Neural cell (in vitro differentiated cells): ENCODE measurements at regions not wholly inside any gene's neighbourhood (a gene's known extent, or its start where the extent isn't known, plus 50 kb on each side); places are given as distances from the start of the nearest gene placed in this dataset.

Experiments
- H2AFZ ChIP-seq: fragments of 200-600, 300-800 bp; sonication (generic), shearing (Covaris generic); 2 replicates; pipeline ENCODE4 v1.6.0; 2014; ENCODE audit warnings: low read depth, mild to moderate bottlenecking, antibody characterized with exemption, low read length, moderate library complexity
- H3F3A ChIP-seq: fragments of 200-600 bp; shearing (Covaris generic); 2 replicates; pipeline ENCODE4 v1.6.1; 2016; ENCODE audit warnings: mild to moderate bottlenecking, moderate library complexity, mixed read lengths, antibody characterized with exemption, low read length; ENCODE audit not compliant: insufficient read depth, poor library complexity, severe bottlenecking
- H3K27ac ChIP-seq: fragments of 200-600, 300-800 bp; sonication (generic), shearing (Covaris generic); 2 replicates; pipeline ENCODE4 v1.5.1; 2014; ENCODE audit warnings: mild to moderate bottlenecking, low read length, moderate library complexity
- H3K27me3 ChIP-seq: fragments of 300-800, 200-600 bp; sonication (generic), shearing (Covaris generic); 2 replicates; pipeline ENCODE4 v1.6.0; 2014; ENCODE audit warnings: mild to moderate bottlenecking, low read depth, low read length, moderate library complexity; ENCODE audit not compliant: insufficient read depth
- H3K36me3 ChIP-seq: fragments of 300-800, 200-600 bp; sonication (generic), shearing (Covaris generic); 2 replicates; pipeline ENCODE4 v1.5.1; 2014; ENCODE audit warnings: mild to moderate bottlenecking, antibody characterized with exemption, low read length, moderate library complexity; ENCODE audit not compliant: insufficient read depth
- H3K4me2 ChIP-seq: fragments of 300-800, 200-600 bp; sonication (generic), shearing (Covaris generic); 2 replicates; pipeline ENCODE4 v1.6.0; 2014; ENCODE audit warnings: mild to moderate bottlenecking, low read length
- H3K4me3 ChIP-seq: fragments of 300-800, 200-600 bp; sonication (generic), shearing (Covaris generic); 2 replicates; pipeline ENCODE4 v1.5.1; 2014; ENCODE audit warnings: mild to moderate bottlenecking, low read length, moderate library complexity
- H3K79me2 ChIP-seq: fragments of 200-600 bp; shearing (Covaris generic); replicated peaks from 2 replicates; pipeline ENCODE4 v1.6.0; 2014; ENCODE audit warnings: mild to moderate bottlenecking, low read length, moderate library complexity; ENCODE audit not compliant: insufficient read depth
- H3K9ac ChIP-seq: fragments of 300-800, 200-600 bp; sonication (generic), shearing (Covaris generic); 2 replicates; pipeline ENCODE4 v1.6.1; 2016; ENCODE audit warnings: mild to moderate bottlenecking, low read length, mixed read lengths
- H3K9me2 ChIP-seq: fragments of 200-600 bp; shearing (Covaris generic); 2 replicates; pipeline ENCODE4 v1.6.1; 2016; ENCODE audit warnings: mild to moderate bottlenecking, low read length, mixed read lengths; ENCODE audit not compliant: insufficient read depth
- H3K9me3 ChIP-seq: fragments of 200-600, 300-800 bp; sonication (generic), shearing (Covaris generic); 2 replicates; pipeline ENCODE4 v1.6.1; 2016; ENCODE audit warnings: mild to moderate bottlenecking, mixed run types, low read length, moderate library complexity, mixed read lengths
- H4K20me1 ChIP-seq: fragments of 200-600 bp; shearing (Covaris generic); 2 replicates; pipeline ENCODE4 v1.6.1; 2016; ENCODE audit warnings: mild to moderate bottlenecking, mixed run types; ENCODE audit not compliant: insufficient read depth
- CTCF ChIP-seq: fragments of 450-650 bp; IDR thresholded peaks from 2 replicates; pipeline ENCODE4 v1.5.1; 2014; ENCODE audit warnings: antibody characterized with exemption, mild to moderate bottlenecking, moderate library complexity; ENCODE audit not compliant: poor library complexity, severe bottlenecking
- EP300 ChIP-seq: fragments of 450-650 bp; conservative IDR thresholded peaks from 2 replicates; pipeline ENCODE4 v1.6.1; 2014; ENCODE audit warnings: antibody characterized with exemption, mild to moderate bottlenecking, moderate library complexity; ENCODE audit not compliant: poor library complexity, severe bottlenecking
- EZH2 ChIP-seq: fragments of 200-600, 300-800 bp; shearing (Covaris generic), sonication (generic); IDR thresholded peaks from 2 replicates; pipeline ENCODE4 v1.6.1; 2014; ENCODE audit warnings: antibody characterized with exemption, low read length, borderline replicate concordance, mild to moderate bottlenecking; ENCODE audit not compliant: insufficient read depth, poor library complexity, severe bottlenecking
- MXI1 ChIP-seq: fragments of 450-650 bp; conservative IDR thresholded peaks from 2 replicates; pipeline ENCODE4 v1.6.1; 2014; ENCODE audit warnings: antibody characterized with exemption, mild to moderate bottlenecking; ENCODE audit not compliant: poor library complexity, severe bottlenecking
- POLR2AphosphoS5 ChIP-seq: IDR thresholded peaks from 2 replicates; pipeline ENCODE4 v1.6.1; 2012
- RAD21 ChIP-seq: fragments of 450-650 bp; conservative IDR thresholded peaks from 2 replicates; pipeline ENCODE4 v1.6.1; 2014; ENCODE audit warnings: antibody characterized with exemption, mild to moderate bottlenecking, moderate library complexity
- SMC3 ChIP-seq: fragments of 450-650 bp; conservative IDR thresholded peaks from 2 replicates; pipeline ENCODE4 v1.6.1; 2014; ENCODE audit warnings: antibody characterized with exemption, mild to moderate bottlenecking, moderate library complexity; ENCODE audit not compliant: poor library complexity
- TAF1 ChIP-seq: IDR thresholded peaks from 2 replicates; pipeline ENCODE4 v1.6.1; 2012; ENCODE audit warnings: low read depth
- TF ChIP-seq, protein P1 (sequence below): IDR thresholded peaks from 2 replicates; pipeline ENCODE4 v1.6.1; 2012; ENCODE audit warnings: borderline replicate concordance

DNA sequence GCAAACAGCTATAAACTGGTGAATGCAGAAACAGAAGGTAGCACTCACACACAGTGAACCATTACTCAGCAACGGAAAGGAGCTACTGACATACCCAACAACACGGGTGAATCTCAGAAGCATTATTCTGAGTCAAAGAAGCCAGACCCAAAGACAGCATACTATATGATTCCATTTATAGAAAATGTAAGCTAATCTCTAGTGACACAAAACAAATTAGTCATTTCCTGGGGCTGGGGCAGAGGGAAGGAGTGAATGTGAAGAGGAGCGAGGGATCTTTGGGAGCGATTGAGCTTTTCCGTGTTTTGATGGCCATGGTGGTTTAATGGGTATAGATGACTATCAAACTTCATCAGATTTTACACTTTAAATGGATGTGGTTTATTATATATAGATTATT is 614.6 kb downstream of the DHX35 start:
- no peak overlapping the region for H2AFZ ChIP-seq
- H3K27me3 ChIP-seq: no peaks in the 10 kb centered on the region
- no peaks in the 10 kb centered on the region for H3K9me3 ChIP-seq
- H3K4me2 ChIP-seq: no peak overlapping the region
- no peaks in the 10 kb centered on the region for H3K9me2 ChIP-seq
- no peaks in the 10 kb centered on the region for H3F3A ChIP-seq
- no peak overlapping the region for H3K27ac ChIP-seq
- no peaks in the 10 kb centered on the region for H3K36me3 ChIP-seq
- no peak overlapping the region for H3K4me3 ChIP-seq
- no peak overlapping the region for H3K9ac ChIP-seq
- TF ChIP-seq EZH2 (no peak), SMC3 (no peak)
- H3K79me2 ChIP-seq: no peaks in the 10 kb centered on the region
- H4K20me1 ChIP-seq: no peaks in the 10 kb centered on the region

DNA sequence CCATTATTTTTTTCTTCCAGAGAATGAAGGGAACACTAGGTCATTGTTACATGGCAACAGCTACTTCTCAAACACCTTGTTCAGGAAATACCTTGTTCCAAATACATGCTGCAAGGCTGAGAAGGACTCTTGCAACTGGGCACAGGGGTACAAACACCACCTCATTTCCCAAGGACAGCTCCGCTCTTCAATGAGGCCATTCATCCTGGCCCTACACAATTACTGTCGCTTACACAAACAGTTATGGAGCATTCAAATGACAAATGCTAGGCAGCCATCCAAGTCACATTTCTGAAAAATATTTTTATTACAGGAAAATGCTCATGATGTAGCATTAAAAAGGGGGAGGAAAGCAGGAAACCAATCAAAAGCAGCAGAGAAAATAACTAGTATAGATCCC is 611.9 kb downstream of the DHX35 start:
- no peak for TF ChIP-seq EZH2
- TF ChIP-seq, protein P1, sequence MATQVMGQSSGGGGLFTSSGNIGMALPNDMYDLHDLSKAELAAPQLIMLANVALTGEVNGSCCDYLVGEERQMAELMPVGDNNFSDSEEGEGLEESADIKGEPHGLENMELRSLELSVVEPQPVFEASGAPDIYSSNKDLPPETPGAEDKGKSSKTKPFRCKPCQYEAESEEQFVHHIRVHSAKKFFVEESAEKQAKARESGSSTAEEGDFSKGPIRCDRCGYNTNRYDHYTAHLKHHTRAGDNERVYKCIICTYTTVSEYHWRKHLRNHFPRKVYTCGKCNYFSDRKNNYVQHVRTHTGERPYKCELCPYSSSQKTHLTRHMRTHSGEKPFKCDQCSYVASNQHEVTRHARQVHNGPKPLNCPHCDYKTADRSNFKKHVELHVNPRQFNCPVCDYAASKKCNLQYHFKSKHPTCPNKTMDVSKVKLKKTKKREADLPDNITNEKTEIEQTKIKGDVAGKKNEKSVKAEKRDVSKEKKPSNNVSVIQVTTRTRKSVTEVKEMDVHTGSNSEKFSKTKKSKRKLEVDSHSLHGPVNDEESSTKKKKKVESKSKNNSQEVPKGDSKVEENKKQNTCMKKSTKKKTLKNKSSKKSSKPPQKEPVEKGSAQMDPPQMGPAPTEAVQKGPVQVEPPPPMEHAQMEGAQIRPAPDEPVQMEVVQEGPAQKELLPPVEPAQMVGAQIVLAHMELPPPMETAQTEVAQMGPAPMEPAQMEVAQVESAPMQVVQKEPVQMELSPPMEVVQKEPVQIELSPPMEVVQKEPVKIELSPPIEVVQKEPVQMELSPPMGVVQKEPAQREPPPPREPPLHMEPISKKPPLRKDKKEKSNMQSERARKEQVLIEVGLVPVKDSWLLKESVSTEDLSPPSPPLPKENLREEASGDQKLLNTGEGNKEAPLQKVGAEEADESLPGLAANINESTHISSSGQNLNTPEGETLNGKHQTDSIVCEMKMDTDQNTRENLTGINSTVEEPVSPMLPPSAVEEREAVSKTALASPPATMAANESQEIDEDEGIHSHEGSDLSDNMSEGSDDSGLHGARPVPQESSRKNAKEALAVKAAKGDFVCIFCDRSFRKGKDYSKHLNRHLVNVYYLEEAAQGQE: no peak
- TF ChIP-seq RAD21: no peak
- no peak for TF ChIP-seq TAF1
- no peak for TF ChIP-seq EP300
- no peak for TF ChIP-seq SMC3
- no peak for TF ChIP-seq MXI1
- no peak for TF ChIP-seq POLR2AphosphoS5
- no peak for TF ChIP-seq CTCF
- H3K4me3 ChIP-seq: no peak overlapping the region
- no peak overlapping the region for H3K9ac ChIP-seq

GRCh38 chr20:39571171-39571570 is 609.0 kb downstream of the DHX35 start:
- no peaks in the 10 kb centered on the region for H3K9me3 ChIP-seq
- H3F3A ChIP-seq: no peaks in the 10 kb centered on the region
- H3K27me3 ChIP-seq: no peaks in the 10 kb centered on the region
- no peak overlapping the region for H2AFZ ChIP-seq
- H3K9ac ChIP-seq: no peak overlapping the region
- no peaks in the 10 kb centered on the region for H4K20me1 ChIP-seq
- no peaks in the 10 kb centered on the region for H3K79me2 ChIP-seq
- no peaks in the 10 kb centered on the region for H3K9me2 ChIP-seq
- no peak overlapping the region for H3K4me3 ChIP-seq
- no peak overlapping the region for H3K4me2 ChIP-seq
- no peak overlapping the region for H3K27ac ChIP-seq
- H3K36me3 ChIP-seq: no peaks in the 10 kb centered on the region
- TF ChIP-seq SMC3 (no peak), CTCF (no peak), MXI1 (no peak), EZH2 (no peak), POLR2AphosphoS5 (no peak), RAD21 (no peak), TAF1 (no peak), EP300 (no peak)
- TF ChIP-seq, protein P1: no peak

More for the DNA sequence above, 611.9 kb downstream of the DHX35 start:
- Histone ChIP-seq H3K9me3 (no peaks in the 10 kb centered on the region), H2AFZ (no peak overlapping the region), H3K36me3 (no peaks in the 10 kb centered on the region), H3K79me2 (no peaks in the 10 kb centered on the region), H3K27me3 (no peaks in the 10 kb centered on the region), H3K27ac (no peak overlapping the region), H3K9me2 (no peaks in the 10 kb centered on the region), H3K4me2 (no peak overlapping the region), H3F3A (no peaks in the 10 kb centered on the region), H4K20me1 (no peaks in the 10 kb centered on the region)
